ENCODE measurements at regions not wholly inside any gene's neighbourhood (a gene's known extent, or its start where the extent isn't known, plus 50 kb on each side); places are given as distances from the start of the nearest gene placed in this dataset.

DNA sequence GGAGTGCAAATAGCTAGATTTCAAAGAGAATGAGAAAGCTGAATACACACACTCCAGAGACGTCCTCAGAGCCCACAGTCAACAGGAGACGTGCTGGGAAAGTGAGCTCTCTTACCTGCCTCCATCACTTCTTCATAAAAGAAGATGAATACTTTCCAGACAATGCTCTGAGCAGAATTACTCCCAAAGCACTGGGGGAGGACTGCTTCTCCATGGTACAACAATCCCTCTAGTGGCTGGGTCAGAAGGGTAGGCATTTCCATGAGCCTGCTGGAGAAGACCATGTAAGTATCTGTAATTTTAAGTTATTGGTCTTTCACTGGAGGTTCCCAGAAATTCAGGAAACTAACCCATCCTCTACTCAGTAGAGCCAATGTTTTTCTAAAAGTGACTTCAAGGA lies 190.3 kb downstream of the RBM43 start:
- H3K9me3 ChIP-seq (ENCODE audit: control insufficient read depth, insufficient read depth, low read length), result no peaks in the 10 kb centered on the region
- H3K4me3 ChIP-seq (ENCODE audit: low read depth, low read length), result no peak overlapping the region
- no peaks in the 10 kb centered on the region for H3K36me3 ChIP-seq (ENCODE audit: control insufficient read depth, insufficient read depth, low read length)
- H3K4me1 ChIP-seq (ENCODE audit: control insufficient read depth, insufficient read depth, low read length), result peaks cover 11% of the 10 kb centered on the region
- no peak overlapping the region for H3K9ac ChIP-seq (ENCODE audit: low read depth, low read length)
- no peaks in the 10 kb centered on the region for H3K27me3 ChIP-seq (ENCODE audit: control insufficient read depth, insufficient read depth, low read length)

DNA sequence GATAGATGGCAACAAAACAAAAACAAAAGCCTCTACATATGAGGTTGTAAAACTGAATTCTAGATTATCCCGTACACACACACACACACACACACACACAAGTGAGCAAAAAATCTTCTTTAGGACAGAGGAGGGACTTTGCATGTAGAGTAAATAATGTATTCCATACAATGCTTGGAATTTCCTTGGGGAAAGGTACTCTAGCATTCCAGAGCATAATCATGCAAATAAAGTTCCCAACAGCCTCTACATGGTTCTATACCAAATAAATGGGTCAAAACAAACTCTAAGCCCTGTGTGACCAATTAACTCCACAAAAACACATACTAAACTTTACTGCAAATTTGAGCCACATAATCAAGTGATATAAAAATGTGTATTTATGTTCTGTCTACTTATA lies 191.4 kb downstream of the RBM43 start:
- H3K4me3 ChIP-seq (ENCODE audit: low read depth, low read length), result no peak overlapping the region
- no peaks in the 10 kb centered on the region for H3K9me3 ChIP-seq (ENCODE audit: control insufficient read depth, insufficient read depth, low read length)
- H3K27me3 ChIP-seq (ENCODE audit: control insufficient read depth, insufficient read depth, low read length), result no peaks in the 10 kb centered on the region
- peaks cover 11% of the 10 kb centered on the region for H3K4me1 ChIP-seq (ENCODE audit: control insufficient read depth, insufficient read depth, low read length)
- no peaks in the 10 kb centered on the region for H3K36me3 ChIP-seq (ENCODE audit: control insufficient read depth, insufficient read depth, low read length)
- no peak overlapping the region for H3K9ac ChIP-seq (ENCODE audit: low read depth, low read length)

DNA sequence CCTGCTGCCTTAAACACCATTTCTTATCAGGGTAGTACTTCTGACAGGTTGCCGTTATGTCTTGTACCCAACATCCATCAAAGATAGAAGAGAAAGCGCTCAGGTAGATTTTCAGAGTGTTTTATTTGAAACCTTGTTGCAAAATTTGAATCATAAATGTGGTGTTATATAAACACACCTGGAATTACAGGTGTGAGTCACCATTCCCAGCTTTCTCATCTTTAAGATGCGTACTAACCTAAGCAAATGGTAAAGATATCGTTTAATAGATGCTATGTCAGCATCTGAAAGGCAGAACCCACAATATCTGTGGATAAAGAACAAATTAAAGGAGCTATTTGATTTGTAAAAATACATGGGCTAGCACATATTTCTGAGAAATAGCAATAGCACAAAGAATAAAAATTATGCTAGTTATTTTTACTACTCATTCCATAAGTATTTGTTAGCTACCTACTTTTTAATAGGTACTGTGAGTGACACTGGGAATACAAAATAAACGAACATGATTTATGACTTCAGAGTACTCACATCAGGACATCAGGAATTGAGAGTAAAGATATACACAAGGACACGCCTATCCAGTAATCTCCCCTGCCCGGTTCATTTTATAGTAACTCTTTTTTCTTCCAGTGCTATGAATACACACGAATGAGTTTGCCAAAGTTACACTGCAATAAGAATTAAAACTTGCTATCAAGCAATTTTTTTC lies 193.8 kb downstream of the RBM43 start:
- Histone ChIP-seq H3K9ac (ENCODE audit: low read depth, low read length) (no peak overlapping the region), H3K4me1 (ENCODE audit: control insufficient read depth, insufficient read depth, low read length) (peaks cover 13% of the 10 kb centered on the region), H3K36me3 (ENCODE audit: control insufficient read depth, insufficient read depth, low read length) (no peaks in the 10 kb centered on the region), H3K4me3 (ENCODE audit: low read depth, low read length) (no peak overlapping the region), H3K27me3 (ENCODE audit: control insufficient read depth, insufficient read depth, low read length) (no peaks in the 10 kb centered on the region), H3K9me3 (ENCODE audit: control insufficient read depth, insufficient read depth, low read length) (no peaks in the 10 kb centered on the region)

- peaks cover 3% of the 10 kb centered on the region for H3K4me1 ChIP-seq (ENCODE audit: control insufficient read depth, insufficient read depth, low read length)
- H3K9ac ChIP-seq (ENCODE audit: low read depth, low read length), result no peak overlapping the region
- H3K4me3 ChIP-seq (ENCODE audit: low read depth, low read length), result no peak overlapping the region
- no peaks in the 10 kb centered on the region for H3K27me3 ChIP-seq (ENCODE audit: control insufficient read depth, insufficient read depth, low read length)
- H3K9me3 ChIP-seq (ENCODE audit: control insufficient read depth, insufficient read depth, low read length), result no peaks in the 10 kb centered on the region
- H3K36me3 ChIP-seq (ENCODE audit: control insufficient read depth, insufficient read depth, low read length), result no peaks in the 10 kb centered on the region
Measured at GRCh38 chr2:151063271-151063670, 198.4 kb downstream of the RBM43 start.

DNA sequence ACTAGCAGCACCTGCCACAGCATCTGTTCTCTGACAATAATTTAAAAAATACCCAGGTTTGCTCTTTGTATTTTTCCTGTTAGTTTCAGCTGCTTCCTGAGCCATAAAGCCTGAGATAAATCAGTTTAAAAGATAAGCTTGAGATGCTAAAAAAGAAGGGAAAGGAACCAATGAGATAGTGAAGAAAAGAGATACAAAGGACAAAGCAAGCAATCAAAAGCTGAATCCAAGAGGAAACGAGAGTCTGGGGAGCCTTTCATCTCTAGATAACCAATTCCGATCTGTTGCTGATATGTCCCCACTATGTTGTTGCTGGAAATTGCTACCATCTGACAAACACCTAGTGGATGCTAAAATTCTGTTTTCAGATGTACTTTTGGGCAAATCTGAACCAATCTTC lies 201.4 kb downstream of the RBM43 start:
- Histone ChIP-seq H3K27me3 (ENCODE audit: control insufficient read depth, insufficient read depth, low read length) (no peaks in the 10 kb centered on the region), H3K9me3 (ENCODE audit: control insufficient read depth, insufficient read depth, low read length) (no peaks in the 10 kb centered on the region), H3K4me1 (ENCODE audit: control insufficient read depth, insufficient read depth, low read length) (peaks cover 3% of the 10 kb centered on the region), H3K9ac (ENCODE audit: low read depth, low read length) (no peak overlapping the region), H3K36me3 (ENCODE audit: control insufficient read depth, insufficient read depth, low read length) (no peaks in the 10 kb centered on the region), H3K4me3 (ENCODE audit: low read depth, low read length) (no peak overlapping the region)

GRCh38 chr2:151056870-151057269 lies 204.8 kb downstream of the RBM43 start:
- Histone ChIP-seq H3K4me1 (ENCODE audit: control insufficient read depth, insufficient read depth, low read length) (no peaks in the 10 kb centered on the region), H3K27me3 (ENCODE audit: control insufficient read depth, insufficient read depth, low read length) (no peaks in the 10 kb centered on the region), H3K9ac (ENCODE audit: low read depth, low read length) (no peak overlapping the region), H3K4me3 (ENCODE audit: low read depth, low read length) (no peak overlapping the region), H3K36me3 (ENCODE audit: control insufficient read depth, insufficient read depth, low read length) (no peaks in the 10 kb centered on the region), H3K9me3 (ENCODE audit: control insufficient read depth, insufficient read depth, low read length) (no peaks in the 10 kb centered on the region)

DNA sequence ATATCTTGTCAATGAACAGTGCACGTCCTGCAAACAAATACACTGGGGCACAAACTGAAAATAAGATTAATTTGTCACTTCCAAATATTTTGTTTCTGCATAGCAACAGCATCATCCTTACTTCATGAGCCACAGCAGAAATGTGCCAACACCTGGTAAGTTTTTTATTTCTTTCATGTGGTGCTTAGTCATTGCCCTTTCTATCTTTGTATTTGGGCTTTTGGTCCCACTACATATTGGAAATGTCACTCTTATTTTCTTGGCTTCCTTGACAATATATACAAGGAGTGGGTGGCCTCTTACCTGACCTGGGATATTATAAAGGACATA lies 208.0 kb downstream of the RBM43 start:
- Histone ChIP-seq H3K27me3 (ENCODE audit: control insufficient read depth, insufficient read depth, low read length) (no peaks in the 10 kb centered on the region), H3K9ac (ENCODE audit: low read depth, low read length) (no peak overlapping the region), H3K36me3 (ENCODE audit: control insufficient read depth, insufficient read depth, low read length) (no peaks in the 10 kb centered on the region)

GRCh38 chr2:151052850-151053660 lies 208.6 kb downstream of the RBM43 start:
- no peak overlapping the region for H3K9ac ChIP-seq (ENCODE audit: low read depth, low read length)
- no peaks in the 10 kb centered on the region for H3K36me3 ChIP-seq (ENCODE audit: control insufficient read depth, insufficient read depth, low read length)
- no peaks in the 10 kb centered on the region for H3K4me1 ChIP-seq (ENCODE audit: control insufficient read depth, insufficient read depth, low read length)
- H3K4me3 ChIP-seq (ENCODE audit: low read depth, low read length), result no peak overlapping the region
- no peaks in the 10 kb centered on the region for H3K27me3 ChIP-seq (ENCODE audit: control insufficient read depth, insufficient read depth, low read length)
- H3K9me3 ChIP-seq (ENCODE audit: control insufficient read depth, insufficient read depth, low read length), result no peaks in the 10 kb centered on the region

More for the DNA sequence above, 208.0 kb downstream of the RBM43 start:
- H3K4me1 ChIP-seq (ENCODE audit: control insufficient read depth, insufficient read depth, low read length), result no peaks in the 10 kb centered on the region
- H3K9me3 ChIP-seq (ENCODE audit: control insufficient read depth, insufficient read depth, low read length), result no peaks in the 10 kb centered on the region
- H3K4me3 ChIP-seq (ENCODE audit: low read depth, low read length), result no peak overlapping the region

DNA sequence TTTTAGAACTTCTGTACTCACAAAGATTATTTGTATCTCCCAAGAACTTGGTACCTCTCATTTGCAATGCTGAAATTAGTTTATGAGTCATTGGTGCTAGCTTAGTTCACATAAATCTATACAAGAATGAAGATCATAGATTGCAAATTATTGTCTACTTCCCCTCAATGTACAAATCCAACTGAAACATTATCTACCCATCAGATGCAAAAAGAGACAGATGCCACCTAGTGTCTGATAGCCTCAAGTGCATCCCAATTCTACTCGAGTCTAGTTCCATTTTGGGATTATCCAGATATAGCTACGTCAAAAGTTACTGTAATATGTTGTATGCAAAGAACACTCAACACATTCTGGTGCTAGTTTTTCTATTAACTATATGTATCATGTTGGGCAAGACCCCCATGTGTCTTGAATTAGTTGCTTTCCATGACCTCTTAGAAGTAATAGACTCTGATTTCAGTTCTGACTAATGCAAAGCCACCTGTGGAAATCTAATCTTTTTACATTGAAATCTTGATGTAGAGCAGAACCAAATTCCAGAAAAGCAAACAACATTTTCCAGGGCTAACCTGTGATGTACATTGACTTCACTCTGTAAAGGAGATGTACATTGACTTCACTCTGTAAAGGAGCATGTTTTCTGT lies 210.0 kb downstream of the RBM43 start:
- no peaks in the 10 kb centered on the region for H3K9me3 ChIP-seq (ENCODE audit: control insufficient read depth, insufficient read depth, low read length)
- H3K4me3 ChIP-seq (ENCODE audit: low read depth, low read length), result no peak overlapping the region
- no peak overlapping the region for H3K9ac ChIP-seq (ENCODE audit: low read depth, low read length)
- no peaks in the 10 kb centered on the region for H3K4me1 ChIP-seq (ENCODE audit: control insufficient read depth, insufficient read depth, low read length)
- H3K36me3 ChIP-seq (ENCODE audit: control insufficient read depth, insufficient read depth, low read length), result no peaks in the 10 kb centered on the region
- no peaks in the 10 kb centered on the region for H3K27me3 ChIP-seq (ENCODE audit: control insufficient read depth, insufficient read depth, low read length)

GRCh38 chr2:151049746-151050145 lies 211.9 kb downstream of the RBM43 start:
- Histone ChIP-seq H3K36me3 (ENCODE audit: control insufficient read depth, insufficient read depth, low read length) (no peaks in the 10 kb centered on the region), H3K4me1 (ENCODE audit: control insufficient read depth, insufficient read depth, low read length) (no peaks in the 10 kb centered on the region), H3K27me3 (ENCODE audit: control insufficient read depth, insufficient read depth, low read length) (no peaks in the 10 kb centered on the region), H3K9me3 (ENCODE audit: control insufficient read depth, insufficient read depth, low read length) (no peaks in the 10 kb centered on the region), H3K9ac (ENCODE audit: low read depth, low read length) (no peak overlapping the region), H3K4me3 (ENCODE audit: low read depth, low read length) (no peak overlapping the region)

DNA sequence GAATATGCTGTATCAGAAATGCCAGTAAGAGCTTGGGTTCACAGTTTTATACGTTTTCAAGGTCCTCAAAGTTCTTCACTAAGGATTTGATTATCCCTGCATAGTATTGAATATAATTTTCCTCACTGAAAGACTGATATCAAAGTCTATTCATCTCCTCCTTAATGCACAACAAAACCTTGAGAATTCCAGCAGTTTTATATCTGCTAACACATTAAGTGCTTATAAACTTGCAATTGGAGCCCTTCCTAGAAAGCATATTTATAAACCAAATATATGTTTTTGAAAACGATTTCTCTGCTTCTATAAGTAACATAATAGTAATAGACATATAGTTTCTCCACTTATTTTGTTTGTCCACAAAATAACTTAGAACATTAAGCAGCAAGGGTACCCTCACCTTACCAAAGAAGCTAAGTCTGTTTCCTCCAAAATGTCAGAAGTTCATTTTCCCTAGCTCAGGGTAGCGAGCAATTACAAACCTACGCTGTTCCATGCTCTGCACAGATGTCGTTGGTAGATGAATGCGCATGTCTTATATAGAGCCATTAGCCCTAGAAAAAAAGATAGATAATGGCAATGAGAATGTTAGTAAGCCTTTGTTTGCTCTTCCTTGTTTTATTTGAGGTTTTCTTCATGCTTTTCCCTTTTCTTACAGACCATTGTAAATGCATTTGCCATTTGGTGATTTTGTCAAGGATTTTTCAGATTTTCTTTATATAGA lies 213.2 kb downstream of the RBM43 start:
- Histone ChIP-seq H3K9ac (ENCODE audit: low read depth, low read length) (no peak overlapping the region), H3K4me1 (ENCODE audit: control insufficient read depth, insufficient read depth, low read length) (no peaks in the 10 kb centered on the region), H3K9me3 (ENCODE audit: control insufficient read depth, insufficient read depth, low read length) (no peaks in the 10 kb centered on the region), H3K4me3 (ENCODE audit: low read depth, low read length) (no peak overlapping the region), H3K36me3 (ENCODE audit: control insufficient read depth, insufficient read depth, low read length) (no peaks in the 10 kb centered on the region), H3K27me3 (ENCODE audit: control insufficient read depth, insufficient read depth, low read length) (no peaks in the 10 kb centered on the region)
